H1 (cell line): ENCODE measurements at regions not wholly inside any gene's neighbourhood (a gene's known extent, or its start where the extent isn't known, plus 50 kb on each side); places are given as distances from the start of the nearest gene placed in this dataset.

Experiments
- GABPA ChIP-seq: IDR thresholded peaks from 2 replicates; pipeline ENCODE4 v1.6.1; 2011; ENCODE audit warnings: mild to moderate bottlenecking, low read length, moderate library complexity, borderline replicate concordance; ENCODE audit not compliant: insufficient read depth
- SIX5 ChIP-seq: IDR thresholded peaks from 2 replicates; pipeline ENCODE4 v1.6.1; 2011; ENCODE audit warnings: mild to moderate bottlenecking, low read depth, low read length
- TAF1 ChIP-seq: IDR thresholded peaks from 2 replicates; pipeline ENCODE4 v1.6.1; 2011; ENCODE audit warnings: mild to moderate bottlenecking, low read depth, low read length

DNA sequence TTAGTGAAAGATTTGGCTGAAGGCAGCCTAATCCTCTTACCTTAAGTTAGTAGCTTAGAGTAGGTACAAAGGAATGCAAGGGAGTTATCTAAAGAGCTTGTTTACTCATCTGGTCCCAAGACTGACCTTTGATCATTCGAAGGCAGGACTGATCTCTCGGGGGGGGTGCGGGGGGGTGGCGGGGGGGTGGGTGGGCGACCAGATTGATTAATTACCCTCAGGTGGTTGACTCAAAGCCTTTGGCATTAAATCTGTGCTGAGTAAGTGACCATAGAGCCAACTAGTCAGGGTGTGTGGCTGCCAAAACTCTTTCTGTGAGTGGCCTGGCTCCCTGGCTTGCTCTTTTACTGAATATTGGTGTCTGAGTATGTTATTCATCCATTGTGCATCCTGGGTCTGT is 731.9 kb upstream of the FBXO33 start (continued):
- no peak for TF ChIP-seq GABPA
- no peak for TF ChIP-seq TAF1
- TF ChIP-seq SIX5, result no peak
